ENCODE measurements at regions not wholly inside any gene's neighbourhood (a gene's known extent, or its start where the extent isn't known, plus 50 kb on each side); places are given as distances from the start of the nearest gene placed in this dataset.
"Not testable (repeated sequence)": the region's sequence is repeated elsewhere in the genome, so short reads cannot be mapped to it uniquely, and the experiment has no call there.

DNA sequence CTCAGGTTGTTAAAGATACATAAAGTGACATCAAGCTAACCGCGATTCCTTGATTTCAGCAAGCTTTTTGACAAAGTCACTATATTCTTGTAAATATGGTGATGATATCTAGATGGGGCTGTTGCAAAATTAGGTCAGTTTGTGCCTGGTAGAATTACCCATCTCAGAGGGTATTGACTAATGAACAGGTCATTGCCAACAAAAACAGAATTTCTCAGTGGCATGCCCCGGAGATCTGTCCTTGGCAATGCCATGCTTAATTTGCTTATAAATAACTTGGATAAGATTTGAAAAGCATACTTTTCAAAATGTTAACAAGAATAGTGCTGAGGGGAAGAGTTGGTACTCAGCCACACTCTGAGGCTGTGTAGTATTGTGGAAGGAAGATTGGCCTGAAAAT, 783.3 kb upstream of the SEMA6A start:
- no peak for DNase-seq

GRCh38 chr5:117347280-117347679, 772.7 kb upstream of the SEMA6A start:
- DNase-seq = no peak

GRCh38 chr5:117343726-117344125, 769.1 kb upstream of the SEMA6A start:
- DNase-seq = not testable (repeated sequence)

GRCh38 chr5:117337064-117337749, 762.6 kb upstream of the SEMA6A start:
- no peak for DNase-seq

GRCh38 chr5:117336208-117336607, 761.6 kb upstream of the SEMA6A start:
- DNase-seq = no peak

DNA sequence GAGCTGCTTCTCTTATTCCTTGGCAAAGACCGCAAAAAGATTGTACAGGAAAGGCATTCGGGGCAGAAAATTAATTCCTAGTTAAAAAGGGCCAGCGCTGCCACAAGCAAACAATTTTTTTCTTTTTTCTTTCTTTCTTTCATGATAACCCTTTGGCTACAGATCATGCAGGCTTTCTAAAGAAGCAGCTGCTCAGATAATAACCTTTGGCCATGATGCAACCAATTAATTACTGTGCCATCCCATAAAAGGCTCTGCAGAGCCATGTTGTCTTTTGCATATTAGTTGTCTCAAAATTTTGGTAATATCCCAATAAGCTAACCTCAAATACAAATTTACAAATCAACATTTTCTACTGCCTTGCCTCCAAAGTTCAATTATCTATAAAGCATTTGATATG, 758.4 kb upstream of the SEMA6A start:
- DNase-seq = no peak

- no peak for DNase-seq
Measured at GRCh38 chr5:117332341-117332740, 757.7 kb upstream of the SEMA6A start.

- no peak for DNase-seq
Measured at GRCh38 chr5:117327511-117327910, 752.9 kb upstream of the SEMA6A start.

DNA sequence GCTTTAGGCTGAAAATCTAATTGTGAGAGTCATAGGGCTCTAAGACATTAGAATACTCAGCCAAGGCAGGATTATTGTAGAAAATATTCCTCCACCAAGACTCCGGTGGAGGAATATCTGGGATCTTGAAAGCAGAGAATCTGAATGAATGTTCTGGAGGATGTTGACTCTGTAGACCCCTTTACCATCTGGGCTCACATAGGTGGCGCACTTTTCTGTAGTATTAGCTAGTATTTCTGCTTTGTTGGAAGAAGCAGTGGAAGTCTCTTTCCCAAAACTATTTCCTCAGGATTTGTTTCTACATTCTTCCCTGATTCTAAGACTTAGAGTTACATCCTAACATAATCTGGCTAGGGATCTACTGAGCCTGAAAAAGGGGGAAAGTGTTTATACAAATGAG, 752.4 kb upstream of the SEMA6A start:
- no peak for DNase-seq

DNA sequence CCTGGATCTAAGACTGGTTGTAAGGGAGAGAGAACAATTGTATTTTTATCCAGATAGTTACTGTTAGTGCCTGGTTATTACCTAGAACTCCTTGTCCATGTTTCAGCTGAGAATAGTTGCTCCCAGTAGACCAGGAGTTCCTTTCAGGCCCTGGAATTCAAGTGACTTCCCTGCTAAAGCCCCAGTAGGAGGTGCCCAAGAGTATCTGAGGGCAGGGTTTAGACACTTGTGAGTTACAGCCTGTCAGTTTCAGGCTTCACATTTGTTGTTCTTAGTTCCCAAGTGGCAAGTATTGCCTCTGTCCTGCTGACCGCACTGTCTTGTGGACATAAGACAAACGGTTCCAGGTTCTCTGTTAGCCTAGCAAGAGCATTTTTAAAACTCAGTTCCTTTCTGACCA, 743.9 kb upstream of the SEMA6A start:
- DNase-seq = no peak

GRCh38 chr5:117315170-117315569, 740.5 kb upstream of the SEMA6A start:
- DNase-seq = no peak

GRCh38 chr5:117304512-117305107, 730.0 kb upstream of the SEMA6A start:
- DNase-seq = not testable (repeated sequence)

DNA sequence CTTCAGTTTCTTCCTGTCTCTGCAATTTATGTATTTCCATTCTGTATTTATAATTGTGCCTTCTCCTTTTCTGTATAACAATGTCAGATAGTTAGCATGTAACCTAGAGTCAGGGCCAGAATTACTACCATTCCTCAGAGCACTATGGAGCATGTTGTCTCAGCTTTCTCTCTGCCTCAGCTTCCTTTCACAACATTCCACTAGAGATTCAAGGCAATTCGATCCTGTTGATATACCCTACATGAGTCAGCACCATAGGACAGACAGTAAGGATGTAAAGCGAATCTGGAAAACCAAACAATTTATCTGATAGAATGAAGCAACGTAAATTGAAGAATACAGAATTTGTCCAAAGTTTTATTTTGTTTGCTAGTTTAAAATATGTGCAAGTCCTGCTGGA, 728.3 kb upstream of the SEMA6A start:
- no peak for DNase-seq

GRCh38 chr5:117302473-117302872, 727.9 kb upstream of the SEMA6A start:
- no peak for DNase-seq

GRCh38 chr5:117299936-117300328, 725.3 kb upstream of the SEMA6A start:
- no peak for DNase-seq

DNA sequence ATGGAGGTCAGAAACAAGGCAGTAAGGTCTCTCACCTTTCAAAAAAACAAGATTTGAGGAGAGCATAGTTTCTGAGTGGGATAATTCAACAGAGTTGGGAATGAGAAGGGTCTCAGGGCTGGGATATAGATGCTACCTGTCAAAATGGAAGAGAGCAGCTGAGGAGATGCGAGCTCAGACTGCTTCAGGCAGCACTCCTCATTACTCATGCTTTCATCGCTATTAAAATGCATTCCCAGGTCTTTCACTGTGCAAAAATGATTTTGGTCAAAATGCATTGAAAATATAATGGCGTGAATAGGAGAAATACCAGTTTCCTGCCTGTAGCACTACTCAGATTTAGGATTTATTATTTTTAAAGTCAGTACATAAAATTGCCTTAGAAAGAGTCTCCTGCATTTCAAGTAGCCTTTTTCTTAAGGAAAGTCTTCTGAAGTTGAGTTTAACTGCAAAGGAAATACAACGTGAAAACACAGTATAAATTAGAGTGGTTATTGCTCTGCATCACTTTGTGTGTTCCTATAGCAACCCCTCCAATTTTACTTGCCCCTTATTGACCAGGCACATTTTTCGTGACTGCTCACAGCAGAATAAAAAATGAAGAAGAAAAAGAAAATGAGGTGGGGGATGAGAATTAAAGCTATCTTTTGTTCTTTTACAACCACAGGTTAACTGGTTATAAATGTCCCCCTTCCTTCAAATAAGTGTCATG, 724.8 kb upstream of the SEMA6A start:
- DNase-seq = no peak

DNA sequence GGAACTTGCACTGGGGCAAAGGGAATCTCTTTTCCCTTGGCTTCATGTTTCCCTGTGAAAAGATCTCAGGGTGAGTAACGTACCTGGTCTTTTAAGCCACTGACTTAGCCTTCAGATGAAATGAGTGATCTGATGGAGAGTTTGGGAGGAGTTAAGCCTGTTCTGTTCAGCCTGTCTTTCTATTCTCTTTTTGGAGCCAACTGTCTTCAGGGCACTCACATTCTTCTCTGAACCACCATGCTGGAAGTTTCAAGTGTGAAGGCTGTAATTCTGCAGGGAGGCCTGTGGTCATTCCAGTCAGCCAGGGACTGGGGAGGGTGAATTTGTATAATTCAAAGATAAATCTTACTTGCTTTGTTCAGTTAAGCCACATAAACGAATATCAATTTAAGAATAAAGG, 722.2 kb upstream of the SEMA6A start:
- no peak for DNase-seq

DNA sequence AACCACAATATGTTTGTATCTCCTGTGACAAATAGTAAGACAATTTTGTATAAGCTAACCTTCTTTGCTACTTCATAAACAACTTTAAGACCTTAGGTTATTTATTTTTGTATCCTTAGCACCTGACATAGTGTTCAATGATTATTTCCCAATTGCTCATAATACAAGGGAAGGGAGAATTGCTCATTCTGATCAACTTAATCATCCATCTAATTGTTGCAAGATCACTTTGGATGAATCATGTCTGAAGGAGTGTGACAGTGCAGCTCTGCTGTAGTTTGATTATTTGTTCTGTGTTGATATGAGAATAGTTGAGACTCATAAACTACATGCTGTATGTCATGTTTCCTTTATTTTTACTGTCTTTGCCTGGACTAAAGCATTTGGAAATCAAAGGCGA, 721.3 kb upstream of the SEMA6A start:
- DNase-seq = no peak

- DNase-seq = no peak
Measured at GRCh38 chr5:117286813-117287212, 712.2 kb upstream of the SEMA6A start.

- DNase-seq = no peak
Measured at GRCh38 chr5:117271656-117272055, 697.0 kb upstream of the SEMA6A start.

GRCh38 chr5:117266280-117266679, 691.7 kb upstream of the SEMA6A start:
- DNase-seq = no peak

- DNase-seq = no peak
Measured at GRCh38 chr5:117263231-117263630, 688.6 kb upstream of the SEMA6A start.

GRCh38 chr5:117262572-117263131, 688.0 kb upstream of the SEMA6A start:
- no peak for DNase-seq

DNA sequence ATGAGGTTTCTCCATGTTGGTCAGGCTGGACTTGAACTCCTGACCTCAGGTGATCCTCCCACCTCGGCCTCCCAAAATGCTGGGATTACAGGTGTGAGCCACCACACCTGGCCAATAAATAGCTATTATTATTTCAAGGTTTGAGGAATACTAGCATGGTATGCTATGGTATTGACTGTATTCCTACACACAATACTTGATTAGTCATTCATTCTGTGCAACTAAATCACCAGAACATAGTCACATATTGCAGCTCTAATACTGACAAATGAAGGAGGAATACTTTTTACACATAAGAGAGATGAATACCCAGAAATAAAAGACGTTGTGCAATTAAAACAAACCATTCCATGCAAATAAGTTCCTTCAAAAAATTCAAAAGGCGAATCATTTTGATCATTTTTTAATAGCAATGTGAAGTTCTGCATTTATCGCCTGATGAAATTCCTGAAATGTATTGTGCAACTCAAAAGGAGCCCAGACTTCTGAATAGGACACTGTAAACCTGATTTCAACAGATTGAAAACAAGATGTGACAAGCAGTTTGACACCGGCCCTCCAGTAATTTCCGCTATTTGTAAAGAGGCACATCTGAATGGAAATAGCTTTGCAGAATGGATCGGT, 687.4 kb upstream of the SEMA6A start:
- DNase-seq = no peak

Measured in stimulated activated CD4-positive, alpha-beta T cell treated with anti-CD3 and anti-CD28 coated beads, Interleukin-2, amount 100 ng/mL, for 48 hours (primary cell).